Activated CD8-positive, alpha-beta memory T cell treated with anti-CD3 and anti-CD28 coated beads, Interleukin-2, amount 50 U/mL, for 24 hours (primary cell): ENCODE measurements at regions not wholly inside any gene's neighbourhood (a gene's known extent, or its start where the extent isn't known, plus 50 kb on each side); places are given as distances from the start of the nearest gene placed in this dataset.

Experiments used
- DNase-seq: peaks from one replicate; pipeline ENCODE4 v3.0.0-alpha.2; 2020; ENCODE audit errors: extremely low read depth

GRCh38 chr4:62366939-62367338, 1166.8 kb downstream of the ADGRL3 start:
- no peak for DNase-seq

DNA sequence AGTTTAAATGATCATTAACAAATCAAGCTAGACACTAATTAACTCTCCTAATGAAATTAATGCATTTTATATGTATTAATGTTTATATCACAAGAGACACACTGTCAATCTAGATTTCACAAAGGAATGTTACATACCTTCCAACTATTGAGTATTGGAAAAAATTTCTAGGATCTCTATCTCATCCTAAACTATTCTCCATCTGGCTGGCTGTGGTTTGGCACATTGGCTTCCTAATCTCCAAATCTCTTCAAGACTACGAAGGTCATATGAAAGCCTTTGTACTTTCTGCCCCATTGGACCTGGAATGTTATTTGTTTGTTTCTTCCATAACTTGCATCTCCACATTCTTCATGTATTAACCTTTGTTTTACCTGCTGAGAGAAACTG, 1160.0 kb downstream of the ADGRL3 start:
- no peak for DNase-seq

- no peak for DNase-seq
These were observed 1159.5 kb downstream of the ADGRL3 start for GRCh38 chr4:62359441-62360155.

- DNase-seq: no peak
These were observed 1144.8 kb downstream of the ADGRL3 start for GRCh38 chr4:62344915-62345314.

DNA sequence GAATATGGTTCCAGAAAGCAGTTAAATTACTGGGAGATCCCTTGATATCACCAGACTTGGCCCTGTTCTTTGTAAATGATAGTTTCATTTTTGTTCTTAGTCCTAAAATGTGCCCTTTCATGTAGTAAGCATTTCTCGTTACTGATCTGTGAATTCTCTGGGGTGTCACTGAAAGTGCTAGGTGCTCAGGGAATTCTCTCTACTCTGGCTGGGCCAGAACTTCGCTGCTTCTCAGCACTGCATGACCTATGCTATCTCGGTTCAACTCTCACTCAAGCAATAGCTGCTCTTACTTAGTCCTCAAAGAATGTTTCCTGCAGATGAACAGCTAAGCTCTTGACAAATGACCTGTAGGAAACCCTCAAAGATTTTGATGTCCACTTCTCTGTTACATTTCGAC, 1144.3 kb downstream of the ADGRL3 start:
- DNase-seq: no peak

DNA sequence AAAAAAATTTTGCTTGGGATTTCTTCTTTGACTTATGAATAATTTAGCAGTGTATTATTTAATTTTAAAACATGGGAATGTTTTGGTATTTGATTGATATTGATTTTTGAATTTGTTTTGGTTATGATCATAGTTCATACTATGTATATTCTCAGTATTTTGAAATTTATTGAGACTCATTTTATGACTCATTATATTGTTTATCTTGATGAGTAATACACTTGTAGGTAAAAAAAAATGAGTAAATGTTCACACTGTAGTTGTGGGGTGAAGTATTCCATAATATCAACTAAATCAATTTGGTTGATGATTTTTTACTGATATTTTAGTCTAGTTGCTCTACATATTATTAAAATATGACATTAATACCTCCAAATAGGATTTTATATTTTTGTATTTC, 1142.2 kb downstream of the ADGRL3 start:
- DNase-seq: no peak

DNA sequence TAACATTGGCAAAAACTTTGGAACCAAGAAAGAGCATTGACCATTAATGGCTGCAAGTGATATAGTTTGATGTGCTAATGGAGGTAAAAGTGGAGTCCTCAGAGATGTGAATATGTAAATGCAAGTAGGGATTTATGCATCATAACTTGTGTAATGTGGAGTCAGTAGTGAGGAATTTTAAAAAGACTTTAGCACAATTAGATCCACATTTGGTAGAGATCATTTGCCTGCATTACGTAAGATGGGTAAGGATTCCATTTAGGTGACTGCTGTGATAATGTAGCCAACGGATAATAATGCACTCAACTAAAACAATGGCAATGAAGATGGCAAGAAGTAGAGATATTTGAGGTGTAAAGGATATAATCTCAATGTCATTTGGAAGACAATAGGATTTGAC, 1128.4 kb downstream of the ADGRL3 start:
- no peak for DNase-seq

DNA sequence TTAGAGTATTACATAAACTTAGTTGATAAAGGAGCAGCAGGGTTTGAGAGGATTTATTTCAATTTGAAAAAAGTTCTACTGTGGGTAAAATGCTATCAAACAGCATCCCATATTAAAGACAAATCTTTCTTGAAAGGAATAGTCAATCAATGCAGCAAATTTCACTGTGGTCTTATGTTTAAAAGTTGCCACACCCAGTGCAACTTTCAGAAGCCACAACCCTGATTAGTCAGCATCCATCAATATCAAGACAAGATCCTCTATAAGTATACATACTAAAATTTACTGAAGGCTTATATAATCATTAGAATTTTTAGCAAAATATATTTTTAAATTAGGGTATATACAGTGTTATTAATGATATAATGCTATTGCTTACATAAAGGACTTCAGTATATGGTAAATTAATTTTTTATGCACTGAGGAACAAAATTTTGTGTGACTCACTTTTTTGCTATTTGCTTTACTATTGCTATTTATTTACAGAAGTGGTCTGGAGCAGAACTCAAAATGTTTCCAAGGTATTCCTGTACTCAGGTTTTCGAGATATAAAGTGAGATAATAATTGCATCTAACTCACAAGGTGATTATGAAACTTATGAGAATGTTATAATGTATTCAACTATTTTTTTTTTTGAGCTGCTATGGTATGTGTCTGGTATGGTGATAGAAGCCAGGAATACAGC, 1127.6 kb downstream of the ADGRL3 start:
- DNase-seq: no peak

DNA sequence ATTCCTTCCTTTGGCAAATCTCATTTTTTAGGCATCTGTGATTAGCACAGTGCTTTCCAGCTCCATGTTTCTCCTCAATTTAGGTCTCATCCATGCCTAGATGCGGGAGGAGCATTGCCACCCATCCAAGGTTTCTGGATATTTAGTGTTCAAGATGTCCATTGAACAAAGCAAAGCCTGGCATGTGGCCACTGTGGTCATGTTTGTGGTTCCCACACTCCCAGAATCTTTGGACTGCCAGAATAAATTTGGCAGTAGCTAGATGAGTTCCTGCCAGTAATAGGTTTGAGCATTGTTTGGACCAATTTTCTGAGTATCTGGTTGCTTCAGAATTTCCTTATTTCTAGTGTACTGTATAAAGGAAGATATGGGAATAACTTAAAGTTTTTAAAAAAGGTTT, 1124.1 kb downstream of the ADGRL3 start:
- no peak for DNase-seq

DNA sequence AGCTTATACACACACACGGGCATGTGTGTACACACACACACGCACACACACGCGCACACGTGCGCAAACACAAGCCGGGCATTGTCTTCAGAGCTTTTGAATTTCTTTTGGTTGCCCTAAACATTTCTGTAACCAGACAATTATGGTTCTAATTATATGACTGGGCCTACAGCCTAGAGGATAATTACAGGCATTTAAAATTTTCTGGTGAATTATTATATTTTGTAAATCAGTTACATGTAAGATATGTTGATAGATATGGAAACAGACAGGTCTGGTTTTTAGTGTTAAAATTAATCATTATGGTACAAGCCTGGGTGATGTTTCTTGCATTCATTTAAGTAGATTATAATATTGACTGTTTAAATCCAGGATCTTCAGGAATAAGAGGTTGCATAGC, 1120.5 kb downstream of the ADGRL3 start:
- DNase-seq: no peak

DNA sequence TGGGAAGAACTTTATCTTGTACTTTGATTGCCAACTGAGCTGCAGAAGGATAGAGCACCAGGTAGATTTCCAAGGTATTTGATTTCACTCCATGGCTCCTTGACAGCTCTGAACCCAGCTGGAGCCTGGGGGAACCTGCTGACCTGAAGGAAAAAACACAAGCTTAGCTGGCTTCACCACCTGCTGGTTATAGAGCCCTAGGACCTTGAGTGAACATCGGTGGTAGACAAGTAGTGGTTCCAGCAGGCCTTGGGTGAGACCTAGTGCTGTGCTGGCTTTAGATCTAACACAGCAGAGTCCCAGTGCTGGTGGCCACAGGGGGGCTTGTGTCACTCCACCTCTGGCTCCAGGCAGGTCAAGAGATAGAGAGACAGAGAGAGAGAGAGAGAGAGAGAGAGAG, 1102.6 kb downstream of the ADGRL3 start:
- DNase-seq: no peak

DNA sequence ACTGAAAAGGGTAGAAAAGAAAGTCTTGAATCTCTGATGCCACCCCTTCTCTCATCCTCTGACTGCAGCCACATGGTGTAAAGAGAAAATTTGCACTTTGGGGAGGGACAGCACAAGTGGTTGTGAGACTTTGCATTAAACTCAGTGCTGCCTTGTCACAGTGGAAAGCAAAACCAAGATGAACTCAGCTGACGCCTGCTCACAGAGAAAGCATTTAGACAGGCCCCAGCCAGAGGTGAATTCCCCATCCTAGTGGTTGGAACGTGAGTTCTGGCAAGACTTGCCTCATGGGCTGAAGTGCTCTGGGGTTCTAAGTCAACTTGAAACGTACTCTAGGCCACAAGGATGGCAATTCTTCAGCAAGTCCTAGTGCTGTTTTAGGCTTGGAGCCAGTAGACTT, 1101.4 kb downstream of the ADGRL3 start:
- no peak for DNase-seq

DNA sequence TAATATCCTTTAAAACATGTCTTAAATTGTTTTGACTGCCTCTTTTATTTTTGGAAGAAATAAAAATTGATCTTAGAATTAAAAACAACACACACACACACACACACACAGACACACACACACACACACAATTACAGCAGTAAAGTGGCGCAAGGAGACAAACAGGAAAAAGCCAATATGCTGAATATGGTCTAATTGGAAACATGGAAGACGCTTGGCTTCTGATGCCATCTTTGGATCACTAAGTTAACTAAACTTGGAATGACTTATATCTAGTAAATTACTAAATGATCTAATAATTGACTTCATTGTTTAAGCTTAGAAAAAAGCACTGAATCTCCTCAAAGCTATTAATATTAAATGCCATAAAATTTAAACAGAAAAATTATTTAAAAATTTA, 1093.4 kb downstream of the ADGRL3 start:
- DNase-seq: no peak

- no peak for DNase-seq
These were observed 1092.8 kb downstream of the ADGRL3 start for GRCh38 chr4:62292911-62293310.

- no peak for DNase-seq
These were observed 1088.8 kb downstream of the ADGRL3 start for GRCh38 chr4:62288808-62289541.

- no peak for DNase-seq
These were observed 1084.9 kb downstream of the ADGRL3 start for GRCh38 chr4:62285026-62285425.

- DNase-seq: no peak
These were observed 1079.6 kb downstream of the ADGRL3 start for GRCh38 chr4:62279689-62280088.

- DNase-seq: no peak
These were observed 1075.3 kb downstream of the ADGRL3 start for GRCh38 chr4:62275470-62275869.

- no peak for DNase-seq
These were observed 1074.7 kb downstream of the ADGRL3 start for GRCh38 chr4:62274782-62275181.

DNA sequence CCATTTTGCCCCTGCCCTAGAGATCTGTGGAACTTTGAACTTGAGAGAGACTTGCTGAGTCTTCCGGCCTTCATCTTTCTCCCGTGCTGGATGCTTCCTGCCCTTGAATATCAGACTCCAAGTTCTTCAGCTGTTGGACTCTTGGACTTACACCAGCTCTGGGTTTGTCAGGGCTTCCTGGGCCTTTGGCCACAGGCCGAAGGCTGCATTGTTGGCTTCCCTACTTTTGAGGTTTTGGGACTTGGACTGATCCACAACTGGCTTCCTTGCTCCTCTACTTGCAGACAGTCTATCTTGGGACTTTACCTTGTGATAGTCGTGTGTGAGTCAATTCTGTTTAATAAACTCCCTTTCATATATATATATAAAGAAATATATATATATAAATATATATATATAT, 1071.0 kb downstream of the ADGRL3 start:
- no peak for DNase-seq

- no peak for DNase-seq
These were observed 1069.8 kb downstream of the ADGRL3 start for GRCh38 chr4:62269918-62270317.

DNA sequence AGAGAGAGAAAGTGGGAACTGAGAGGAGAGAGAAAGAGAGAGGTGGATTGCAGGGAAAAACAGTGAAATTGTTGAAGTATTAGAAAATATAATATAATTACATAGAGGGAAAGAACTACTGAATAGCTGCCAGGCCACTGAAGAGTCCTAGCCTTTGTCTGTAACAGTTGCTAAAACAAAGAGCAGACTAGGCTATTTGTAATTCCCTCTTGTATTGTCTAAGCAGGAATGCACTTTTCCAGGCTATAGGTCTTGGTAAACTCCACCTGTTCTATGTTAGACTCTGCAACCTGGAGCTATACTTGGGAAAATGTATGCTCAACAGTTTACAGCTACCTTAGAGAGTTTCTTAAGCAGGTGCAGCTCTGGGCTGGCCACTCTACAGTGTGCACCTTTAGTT, 1063.3 kb downstream of the ADGRL3 start:
- DNase-seq: no peak

- DNase-seq: no peak
These were observed 1062.5 kb downstream of the ADGRL3 start for GRCh38 chr4:62262676-62263075.
